Left ventricle myocardium inferior (tissue), 1 donor: ENCODE measurements at regions not wholly inside any gene's neighbourhood (a gene's known extent, or its start where the extent isn't known, plus 50 kb on each side); places are given as distances from the start of the nearest gene placed in this dataset.

Experiments used
- DNase-seq: peaks from one replicate; pipeline ENCODE4 v3.0.0-alpha.2; 2020
- H3K27ac ChIP-seq: fragments of 200-600 bp; replicated peaks from 2 replicates; pipeline ENCODE4 v1.8.0; 2021
- H3K27me3 ChIP-seq: fragments of 200-600 bp; 2 replicates; pipeline ENCODE4 v1.8.0; 2021; ENCODE audit warnings: low read depth
- H3K36me3 ChIP-seq: fragments of 200-600 bp; 2 replicates; pipeline ENCODE4 v1.8.0; 2021
- H3K4me1 ChIP-seq: fragments of 200-600 bp; 2 replicates; pipeline ENCODE4 v1.8.0; 2021
- H3K4me3 ChIP-seq: fragments of 200-600 bp; 2 replicates; pipeline ENCODE4 v1.8.0; 2021; ENCODE audit warnings: mild to moderate bottlenecking, moderate library complexity
- H3K9me3 ChIP-seq: fragments of 200-600 bp; replicated peaks from 2 replicates; pipeline ENCODE4 v1.8.0; 2021
- CTCF ChIP-seq: fragments of 200-600 bp; IDR thresholded peaks from 2 replicates; pipeline ENCODE4 v1.8.0; 2021; ENCODE audit warnings: antibody characterized with exemption, mild to moderate bottlenecking, borderline replicate concordance
- intact Hi-C: fragments of 100-400 bp; cut with micrococcal nuclease; formaldehyde crosslinking; loops from one replicate; pipeline ENCODE4 v1.11.0; 2022
- donor health status: DM: no; HTN: yes; CAD: no; lungs with severe emphysema.

DNA sequence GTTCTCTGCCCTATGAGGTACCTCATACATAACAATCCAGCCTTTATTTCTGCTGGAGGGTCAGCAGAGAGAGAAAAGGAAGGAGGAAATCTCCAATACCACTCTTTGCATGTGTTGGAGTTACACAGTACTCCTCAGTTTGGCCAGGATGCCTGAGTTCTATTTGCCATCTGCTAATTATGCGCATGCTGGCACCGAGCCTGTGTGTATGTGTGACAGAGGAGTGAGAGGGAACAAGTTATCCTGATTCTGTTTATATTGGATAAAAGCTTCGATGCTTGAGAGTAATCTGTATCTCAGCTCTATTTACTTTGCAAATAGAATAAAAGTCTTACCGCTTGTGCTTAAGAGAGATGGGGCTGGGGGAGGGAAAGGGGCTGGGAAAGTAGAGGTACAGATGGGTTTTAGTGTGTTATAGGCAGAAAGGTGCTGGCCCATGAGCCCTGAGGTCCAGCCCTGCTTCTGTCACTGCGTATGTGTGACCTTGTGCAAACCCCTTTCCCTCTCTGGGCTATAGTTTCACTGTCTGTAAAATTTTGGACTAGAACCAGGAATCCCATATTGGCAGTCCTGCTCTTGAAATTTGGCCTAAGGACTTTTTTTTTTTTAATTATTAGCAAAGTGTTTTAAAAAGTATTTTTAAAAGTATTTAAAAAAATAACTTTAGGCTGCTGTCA, 54.5 kb upstream of the PLXNA2 start:
- DNase-seq = no peak
- Histone ChIP-seq H3K4me3 (no peak overlapping the region), H3K36me3 (no peaks in the 10 kb centered on the region), H3K27me3 (peaks cover 29% of the 10 kb centered on the region), H3K27ac (no peak overlapping the region), H3K9me3 (no peaks in the 10 kb centered on the region), H3K4me1 (no peaks in the 10 kb centered on the region)
- no peak for TF ChIP-seq CTCF
- intact Hi-C loops = no loop called here

DNA sequence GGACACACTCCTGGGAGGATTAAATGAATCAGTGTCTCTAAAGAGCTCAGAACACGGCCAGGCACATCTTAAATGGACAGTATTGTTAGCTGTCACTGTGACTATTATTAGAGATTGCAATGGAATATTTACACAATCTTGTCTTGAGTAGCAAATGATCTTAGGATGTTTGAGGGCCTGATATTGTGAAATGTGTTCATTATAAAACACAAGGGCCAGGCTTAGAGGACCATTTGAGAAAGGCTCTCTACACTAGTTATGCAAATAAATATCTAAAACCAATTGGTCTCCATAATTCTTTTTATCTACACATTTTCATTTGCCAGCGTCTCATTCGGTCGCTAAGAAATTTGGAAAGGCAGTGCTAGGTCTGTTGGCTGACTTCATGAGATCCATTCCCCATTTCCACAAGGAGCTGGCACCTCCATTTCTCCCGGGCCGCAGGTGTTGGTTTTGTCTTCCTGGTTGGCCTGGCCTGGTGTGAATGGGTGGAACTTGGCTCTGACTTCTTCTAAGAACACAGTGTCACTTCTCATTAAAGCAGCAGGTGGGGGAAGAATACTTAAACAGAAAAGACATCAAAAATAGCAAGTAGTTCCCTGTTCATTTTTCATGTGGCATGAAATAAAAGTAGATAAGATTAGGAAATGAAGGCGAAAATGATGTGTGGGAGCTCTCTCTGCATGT, 56.0 kb upstream of the PLXNA2 start:
- no peak for DNase-seq
- no peaks in the 10 kb centered on the region for H3K9me3 ChIP-seq
- H3K27ac ChIP-seq = no peak overlapping the region
- intact Hi-C loops = no loop called here
- H3K27me3 ChIP-seq = peaks cover 23% of the 10 kb centered on the region
- no peaks in the 10 kb centered on the region for H3K4me1 ChIP-seq
- H3K36me3 ChIP-seq = no peaks in the 10 kb centered on the region
- no peak for TF ChIP-seq CTCF
- no peak overlapping the region for H3K4me3 ChIP-seq

- DNase-seq = no peak
- Histone ChIP-seq H3K4me1 (no peaks in the 10 kb centered on the region), H3K4me3 (no peak overlapping the region), H3K36me3 (no peaks in the 10 kb centered on the region), H3K27ac (no peak overlapping the region), H3K9me3 (no peaks in the 10 kb centered on the region), H3K27me3 (peaks cover 3% of the 10 kb centered on the region)
- no peak for TF ChIP-seq CTCF
- intact Hi-C loops = no loop called here
These were observed 58.6 kb upstream of the PLXNA2 start for GRCh38 chr1:208302699-208303238.

DNA sequence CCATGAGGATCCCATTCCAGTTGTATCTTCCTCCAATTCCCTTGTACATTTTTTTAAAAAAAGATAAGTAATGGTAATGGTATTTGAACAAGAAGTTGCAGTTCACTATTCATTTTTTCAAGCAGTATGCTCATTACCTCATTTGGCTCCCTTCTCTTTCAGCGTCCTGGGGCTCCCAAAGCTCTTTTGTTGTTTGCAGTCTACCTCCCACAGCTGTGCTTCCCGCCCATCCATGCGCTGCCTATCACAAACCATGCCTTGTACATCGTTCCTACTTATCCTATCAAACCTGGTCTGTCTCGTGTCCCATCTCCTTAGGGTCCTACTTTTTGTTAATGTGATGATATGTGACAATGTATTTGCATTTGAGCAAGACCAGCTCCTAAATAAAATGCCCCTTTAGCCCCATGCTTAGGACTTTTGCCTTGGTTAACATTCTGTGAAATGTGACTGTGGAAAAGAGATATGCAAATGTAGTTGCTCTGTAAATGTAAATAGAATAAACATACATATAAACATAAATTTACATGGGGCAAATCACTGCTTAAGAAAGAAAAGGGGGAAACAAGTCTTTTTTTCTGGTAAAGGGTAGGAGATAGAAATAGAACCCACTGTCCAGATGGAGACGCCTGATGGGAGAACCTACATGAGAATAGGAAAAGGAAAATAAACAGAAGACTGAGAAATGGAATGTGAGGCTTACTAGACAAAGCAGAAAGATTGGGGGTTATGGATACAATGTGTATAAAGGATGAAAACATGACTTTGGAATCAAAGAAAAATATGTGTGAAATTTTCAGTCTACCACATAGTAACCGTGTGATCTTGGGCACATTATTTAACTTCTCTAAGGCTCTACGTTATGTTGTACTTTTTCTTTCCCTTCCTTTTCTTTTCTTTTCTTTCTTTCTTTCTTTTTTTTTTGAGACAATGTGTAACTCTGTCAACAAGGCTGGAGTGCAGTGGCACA, 59.8 kb upstream of the PLXNA2 start:
- DNase-seq = no peak
- Histone ChIP-seq H3K4me3 (no peak overlapping the region), H3K4me1 (no peaks in the 10 kb centered on the region), H3K9me3 (no peaks in the 10 kb centered on the region), H3K36me3 (no peaks in the 10 kb centered on the region), H3K27ac (no peak overlapping the region), H3K27me3 (peaks cover 3% of the 10 kb centered on the region)
- TF ChIP-seq CTCF = no peak
- intact Hi-C loops = no loop called here

- no peak overlapping the region for H3K27ac ChIP-seq
- no peak for TF ChIP-seq CTCF
- H3K4me1 ChIP-seq = no peaks in the 10 kb centered on the region
- intact Hi-C loops = no loop called here
- no peaks in the 10 kb centered on the region for H3K9me3 ChIP-seq
- no peaks in the 10 kb centered on the region for H3K36me3 ChIP-seq
- DNase-seq = no peak
- H3K27me3 ChIP-seq = peaks cover 15% of the 10 kb centered on the region
- H3K4me3 ChIP-seq = no peak overlapping the region
These were observed 64.0 kb upstream of the PLXNA2 start for GRCh38 chr1:208308221-208308620.
